Spinal cord (tissue), 9 donors: ENCODE measurements at regions not wholly inside any gene's neighbourhood (a gene's known extent, or its start where the extent isn't known, plus 50 kb on each side); places are given as distances from the start of the nearest gene placed in this dataset.

Source experiments
- DNase-seq, 6 donors: peaks; one replicate each; pipeline versions ENCODE4 v3.0.0 to v3.0.0-alpha.2; 2013 to 2015; ENCODE audit warnings: low spot score in 6 of 6, low read depth in 4 of 6
- H3K27ac ChIP-seq: one replicate; pipeline ENCODE4 v1.5.1; 2013; ENCODE audit warnings: low read depth, low read length, control low read depth
- H3K27me3 ChIP-seq: one replicate; pipeline ENCODE4 v1.6.1; 2013; ENCODE audit warnings: low read length; ENCODE audit not compliant: control insufficient read depth, insufficient read depth
- H3K36me3 ChIP-seq: one replicate; pipeline ENCODE4 v1.6.1; 2013; ENCODE audit warnings: low read length; ENCODE audit not compliant: control insufficient read depth, insufficient read depth
- H3K4me1 ChIP-seq: one replicate; pipeline ENCODE4 v1.6.1; 2013; ENCODE audit warnings: low read length; ENCODE audit not compliant: control insufficient read depth, insufficient read depth
- H3K4me3 ChIP-seq: one replicate; pipeline ENCODE4 v1.5.1; 2013; ENCODE audit warnings: low read depth, low read length, control low read depth
- H3K9me3 ChIP-seq: one replicate; pipeline ENCODE4 v1.6.1; 2013; ENCODE audit warnings: low read length; ENCODE audit not compliant: control insufficient read depth, insufficient read depth
- WGBS: methylation state at CpG from one replicate; pipeline ENCODE4 v1.1.5; 2013; ENCODE audit warnings: missing lambda C conversion rate; ENCODE audit not compliant: insufficient coverage; 5-methylcytosine and 5-hydroxymethylcytosine counted together
- donor health status: healthy.

GRCh38 chr5:171577042-171577758 is 157.8 kb downstream of the FGF18 start:
- Histone ChIP-seq H3K27me3 (no peaks in the 10 kb centered on the region), H3K36me3 (no peaks in the 10 kb centered on the region), H3K4me1 (peaks cover 10% of the 10 kb centered on the region), H3K4me3 (no peak overlapping the region), H3K27ac (no peak overlapping the region), H3K9me3 (no peaks in the 10 kb centered on the region)
- no peak for DNase-seq
- WGBS, result 93% methylated on average over 11 of the region's 13 CpGs

DNA sequence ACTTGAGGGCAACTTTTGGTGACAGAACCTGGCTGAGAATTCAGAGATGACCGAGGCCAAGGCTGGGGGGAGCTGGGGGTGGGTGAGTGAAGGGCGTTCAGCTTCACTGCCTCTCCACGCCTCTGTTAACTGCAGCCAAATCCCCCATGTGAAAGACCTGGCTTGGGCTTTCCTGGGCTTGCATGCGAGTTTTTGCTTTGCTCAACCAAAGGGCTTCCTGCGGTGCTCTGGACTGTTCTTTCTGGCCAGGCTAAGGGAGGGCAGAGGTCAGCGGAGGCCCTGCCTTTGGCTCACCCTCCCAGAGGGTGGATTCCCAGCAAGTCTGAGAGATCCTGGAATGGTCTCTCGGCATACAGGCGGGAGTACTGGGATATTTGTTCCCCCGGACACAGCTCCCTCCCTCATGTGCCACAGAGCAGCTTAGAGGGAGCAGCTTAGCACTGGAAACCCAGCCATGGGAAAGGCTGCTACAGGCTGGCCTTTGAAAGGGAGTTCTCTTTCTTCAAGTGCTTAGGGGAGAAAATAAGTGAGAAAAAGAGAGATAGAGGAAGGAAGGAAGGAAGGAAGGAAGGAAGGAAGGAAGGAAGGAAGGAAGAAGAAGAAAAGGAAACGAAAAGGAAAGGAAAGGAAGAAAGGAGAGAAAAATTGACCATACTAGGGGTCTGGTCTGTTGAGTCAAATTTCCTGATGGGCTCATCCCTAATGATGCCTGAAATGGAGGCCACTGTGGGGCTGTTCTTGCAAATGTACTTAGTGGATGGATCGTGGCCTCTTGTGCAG is 158.8 kb downstream of the FGF18 start:
- Histone ChIP-seq H3K4me1 (peaks cover 10% of the 10 kb centered on the region), H3K27me3 (no peaks in the 10 kb centered on the region), H3K27ac (peak overlapping the region; percentile 38), H3K36me3 (no peaks in the 10 kb centered on the region), H3K4me3 (no peak overlapping the region), H3K9me3 (no peaks in the 10 kb centered on the region)
- WGBS, result 64% methylated on average over 8 of the region's 11 CpGs
- peak in 1 of 6 donors; percentile 41 for DNase-seq

DNA sequence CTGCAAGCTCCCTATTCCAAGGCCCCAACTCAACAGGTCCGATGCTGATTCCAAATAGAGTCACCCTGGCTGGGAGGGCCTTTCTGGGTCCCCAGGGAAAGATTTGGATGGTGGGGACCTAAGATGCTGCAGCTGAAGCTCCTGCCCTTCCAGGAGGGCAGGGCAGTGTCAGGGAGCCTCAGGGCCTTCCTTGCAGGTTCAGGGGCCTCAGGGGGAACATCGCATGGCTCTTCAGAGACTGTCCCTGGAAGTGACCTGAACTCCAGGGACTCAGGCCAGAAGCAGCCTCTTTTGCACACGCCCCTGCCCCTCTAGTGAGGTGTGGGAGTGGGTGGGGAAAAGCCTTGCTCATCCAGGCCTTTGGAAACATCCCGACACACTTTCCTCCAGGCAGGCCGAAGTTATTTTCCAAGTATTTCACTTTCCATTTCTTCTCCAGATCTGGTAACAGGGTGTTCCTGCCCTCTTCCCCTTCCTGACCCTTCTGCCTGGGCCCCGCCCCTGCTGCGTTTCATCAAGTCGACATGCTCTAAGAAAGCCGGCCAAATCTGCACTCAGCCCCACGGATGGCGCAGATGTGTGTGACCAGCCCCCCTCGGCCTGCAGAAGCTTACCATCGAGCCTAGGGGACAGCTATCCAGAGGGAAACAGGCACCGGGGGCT is 159.5 kb downstream of the FGF18 start:
- WGBS, result 82% methylated on average over 13 of the region's 14 CpGs
- DNase-seq, result no peak
- Histone ChIP-seq H3K27ac (peak overlapping the region; percentile 38), H3K9me3 (no peaks in the 10 kb centered on the region), H3K27me3 (no peaks in the 10 kb centered on the region), H3K4me3 (no peak overlapping the region), H3K4me1 (peaks cover 10% of the 10 kb centered on the region), H3K36me3 (no peaks in the 10 kb centered on the region)

DNA sequence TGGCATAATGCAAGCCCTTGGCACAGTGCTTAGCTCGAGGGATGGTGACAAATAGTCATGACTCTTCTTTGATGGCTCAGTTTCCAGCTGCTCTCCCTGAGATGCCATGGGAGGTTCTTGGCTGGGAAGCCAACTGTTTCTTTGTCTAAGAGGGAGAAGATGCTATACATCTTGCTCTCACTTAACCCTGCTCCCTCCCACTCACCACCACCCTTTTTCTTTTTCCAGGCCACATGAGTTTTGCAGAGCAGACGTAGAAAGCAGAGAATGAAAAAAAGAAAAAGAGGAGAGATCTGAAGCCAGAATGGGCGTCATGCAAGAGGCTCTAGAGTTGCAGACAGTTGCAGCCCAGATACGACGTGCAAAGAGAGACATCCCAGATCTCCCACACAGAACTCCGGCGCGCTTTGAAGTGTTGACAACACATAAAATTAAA is 160.5 kb downstream of the FGF18 start:
- Histone ChIP-seq H3K27me3 (no peaks in the 10 kb centered on the region), H3K36me3 (no peaks in the 10 kb centered on the region), H3K27ac (no peak overlapping the region), H3K4me3 (no peak overlapping the region), H3K4me1 (peaks cover 10% of the 10 kb centered on the region), H3K9me3 (no peaks in the 10 kb centered on the region)
- WGBS, result 56% methylated on average over 4 of the region's 8 CpGs
- peak in 3 of 6 donors; percentile 6 to 46 (median 41) for DNase-seq

DNA sequence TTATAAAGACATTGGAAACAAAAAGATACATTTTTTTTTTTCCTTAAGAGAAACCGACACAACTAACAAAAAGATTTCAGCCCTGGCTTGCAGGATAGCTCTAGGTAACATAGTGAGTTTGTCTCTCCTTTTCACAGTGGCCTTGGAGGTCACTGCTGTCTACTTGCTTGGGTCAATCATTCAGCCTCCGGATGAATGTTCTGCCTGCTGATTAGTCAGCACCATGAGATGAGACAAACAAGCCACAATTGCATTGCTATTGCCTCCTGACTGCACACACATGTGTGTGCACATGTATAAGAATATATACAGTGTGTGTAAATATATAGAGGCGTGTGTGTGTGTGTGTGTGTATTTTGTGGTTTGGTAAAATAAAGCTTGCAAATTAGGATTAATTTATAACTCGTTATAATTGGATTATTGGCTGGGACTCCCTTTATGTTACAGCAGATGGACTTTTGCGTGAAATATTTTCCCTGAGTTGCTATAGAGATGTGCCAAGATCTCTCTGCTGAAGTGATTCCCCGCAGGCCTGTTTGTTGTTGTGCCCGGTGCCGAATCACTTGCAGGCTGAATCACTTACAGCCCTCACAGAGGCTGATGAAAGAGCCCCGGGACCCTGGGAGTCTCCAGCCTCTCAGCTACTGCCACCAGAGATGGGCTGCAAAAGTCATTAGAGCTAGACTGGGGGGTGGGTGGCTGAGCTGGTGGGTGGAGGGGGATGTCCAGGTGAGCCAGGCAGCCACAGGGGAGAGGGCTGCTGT is 161.2 kb downstream of the FGF18 start:
- Histone ChIP-seq H3K27ac (no peak overlapping the region), H3K4me3 (no peak overlapping the region), H3K27me3 (no peaks in the 10 kb centered on the region), H3K9me3 (no peaks in the 10 kb centered on the region), H3K36me3 (no peaks in the 10 kb centered on the region), H3K4me1 (peaks cover 10% of the 10 kb centered on the region)
- WGBS, result 14% methylated on average over 8 of the region's 9 CpGs
- peak in 3 of 6 donors; percentile 22 to 89 (median 79) for DNase-seq

GRCh38 chr5:171581781-171582180 is 162.3 kb downstream of the FGF18 start:
- Histone ChIP-seq H3K36me3 (no peaks in the 10 kb centered on the region), H3K27me3 (no peaks in the 10 kb centered on the region), H3K4me1 (peaks cover 10% of the 10 kb centered on the region), H3K27ac (no peak overlapping the region), H3K9me3 (no peaks in the 10 kb centered on the region), H3K4me3 (no peak overlapping the region)
- 92% methylated on average over 7 of the region's 7 CpGs for WGBS
- DNase-seq, result no peak

DNA sequence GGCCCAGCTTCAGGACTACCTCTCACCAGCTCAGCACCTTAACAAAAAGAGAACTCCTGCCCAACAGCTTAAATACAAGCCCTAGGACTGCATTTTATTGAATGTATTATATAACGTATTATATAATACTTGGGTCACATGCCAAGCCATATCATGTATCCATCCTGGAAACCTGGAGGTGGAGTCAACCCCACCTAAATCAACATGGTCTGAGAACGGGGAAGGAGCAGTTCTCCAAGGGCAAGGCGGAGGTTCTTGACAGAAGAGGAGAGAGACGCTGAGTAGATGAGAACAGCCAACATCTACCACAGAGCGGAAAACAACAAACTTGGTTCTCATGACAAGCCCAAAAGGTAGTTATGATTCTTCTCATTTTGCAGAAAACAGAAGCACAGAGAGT is 163.4 kb downstream of the FGF18 start:
- Histone ChIP-seq H3K9me3 (no peaks in the 10 kb centered on the region), H3K27ac (no peak overlapping the region), H3K27me3 (no peaks in the 10 kb centered on the region), H3K4me1 (peaks cover 10% of the 10 kb centered on the region), H3K4me3 (no peak overlapping the region), H3K36me3 (no peaks in the 10 kb centered on the region)
- WGBS, result 100% methylated on average over 4 of the region's 5 CpGs
- no peak for DNase-seq

- DNase-seq, result no peak
- H3K4me1 ChIP-seq, result peaks cover 5% of the 10 kb centered on the region
- 99% methylated on average over 6 of the region's 9 CpGs for WGBS
- no peak overlapping the region for H3K27ac ChIP-seq
- no peaks in the 10 kb centered on the region for H3K9me3 ChIP-seq
- no peaks in the 10 kb centered on the region for H3K27me3 ChIP-seq
- H3K36me3 ChIP-seq, result no peaks in the 10 kb centered on the region
- no peak overlapping the region for H3K4me3 ChIP-seq
These were observed 166.5 kb downstream of the FGF18 start for GRCh38 chr5:171585981-171586380.

- 59% methylated on average over 2 of the region's 4 CpGs for WGBS
- no peaks in the 10 kb centered on the region for H3K27me3 ChIP-seq
These were observed 167.0 kb downstream of the FGF18 start for GRCh38 chr5:171586436-171586835.

More at GRCh38 chr5:171586436-171586835, 167.0 kb downstream of the FGF18 start:
- no peaks in the 10 kb centered on the region for H3K9me3 ChIP-seq
- H3K36me3 ChIP-seq, result no peaks in the 10 kb centered on the region
- H3K4me3 ChIP-seq, result no peak overlapping the region
- no peak overlapping the region for H3K27ac ChIP-seq
- peaks cover under 1% of the 10 kb centered on the region for H3K4me1 ChIP-seq
- DNase-seq, result no peak
